Fibroblast of pulmonary artery (primary cell): ENCODE measurements at regions not wholly inside any gene's neighbourhood (a gene's known extent, or its start where the extent isn't known, plus 50 kb on each side); places are given as distances from the start of the nearest gene placed in this dataset.
"Not testable (repeated sequence)": the region's sequence is repeated elsewhere in the genome, so short reads cannot be mapped to it uniquely, and the experiment has no call there.

ENCODE experiments used
- DNase-seq: peaks from one replicate; pipeline ENCODE4 v3.0.0-alpha.2; 2010; ENCODE audit warnings: low read depth
- H3K4me3 ChIP-seq: replicated peaks from 2 replicates; pipeline ENCODE4 v1.5.1; 2011; ENCODE audit warnings: low read depth, mild to moderate bottlenecking, control low read depth, low read length, moderate library complexity
- TF ChIP-seq, protein P1 (sequence below): IDR thresholded peaks from 2 replicates; pipeline ENCODE4 v1.5.1; 2011; ENCODE audit warnings: mild to moderate bottlenecking, control low read depth, low read length, inconsistent platforms; ENCODE audit errors: missing control alignments

DNA sequence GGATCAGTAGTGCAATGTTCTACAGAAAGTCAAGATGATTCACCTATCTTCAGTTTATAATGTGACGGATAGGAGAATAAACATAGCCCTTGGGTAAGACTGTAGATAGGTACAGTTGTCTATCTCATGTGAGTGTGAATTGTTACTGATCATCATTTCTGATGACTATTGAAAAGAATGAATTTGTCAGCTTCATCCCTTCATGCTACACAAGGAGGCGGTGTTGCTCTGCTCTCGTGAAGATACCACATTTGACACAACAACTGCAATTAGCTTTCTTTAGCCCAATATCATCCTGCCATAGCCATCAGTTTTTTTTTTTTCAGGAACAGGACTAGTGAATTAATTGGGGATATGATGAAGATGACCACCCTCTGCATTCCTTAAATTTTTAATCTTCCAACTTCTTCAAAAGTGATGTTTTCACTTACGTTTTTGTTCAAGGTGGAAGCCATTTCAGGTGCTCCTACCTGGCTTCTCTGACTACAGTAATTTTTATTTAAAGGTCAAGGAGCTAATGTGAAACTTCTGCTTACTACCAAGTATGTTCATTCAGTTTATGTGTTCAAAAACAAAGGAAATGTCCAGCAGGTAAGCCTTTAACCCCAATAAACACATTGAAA lies 152.9 kb upstream of the MOCS2 start:
- peak; percentile 81 for DNase-seq
- TF ChIP-seq, protein P1, sequence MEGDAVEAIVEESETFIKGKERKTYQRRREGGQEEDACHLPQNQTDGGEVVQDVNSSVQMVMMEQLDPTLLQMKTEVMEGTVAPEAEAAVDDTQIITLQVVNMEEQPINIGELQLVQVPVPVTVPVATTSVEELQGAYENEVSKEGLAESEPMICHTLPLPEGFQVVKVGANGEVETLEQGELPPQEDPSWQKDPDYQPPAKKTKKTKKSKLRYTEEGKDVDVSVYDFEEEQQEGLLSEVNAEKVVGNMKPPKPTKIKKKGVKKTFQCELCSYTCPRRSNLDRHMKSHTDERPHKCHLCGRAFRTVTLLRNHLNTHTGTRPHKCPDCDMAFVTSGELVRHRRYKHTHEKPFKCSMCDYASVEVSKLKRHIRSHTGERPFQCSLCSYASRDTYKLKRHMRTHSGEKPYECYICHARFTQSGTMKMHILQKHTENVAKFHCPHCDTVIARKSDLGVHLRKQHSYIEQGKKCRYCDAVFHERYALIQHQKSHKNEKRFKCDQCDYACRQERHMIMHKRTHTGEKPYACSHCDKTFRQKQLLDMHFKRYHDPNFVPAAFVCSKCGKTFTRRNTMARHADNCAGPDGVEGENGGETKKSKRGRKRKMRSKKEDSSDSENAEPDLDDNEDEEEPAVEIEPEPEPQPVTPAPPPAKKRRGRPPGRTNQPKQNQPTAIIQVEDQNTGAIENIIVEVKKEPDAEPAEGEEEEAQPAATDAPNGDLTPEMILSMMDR, result peak; percentile 80
- no peak overlapping the region for H3K4me3 ChIP-seq

DNA sequence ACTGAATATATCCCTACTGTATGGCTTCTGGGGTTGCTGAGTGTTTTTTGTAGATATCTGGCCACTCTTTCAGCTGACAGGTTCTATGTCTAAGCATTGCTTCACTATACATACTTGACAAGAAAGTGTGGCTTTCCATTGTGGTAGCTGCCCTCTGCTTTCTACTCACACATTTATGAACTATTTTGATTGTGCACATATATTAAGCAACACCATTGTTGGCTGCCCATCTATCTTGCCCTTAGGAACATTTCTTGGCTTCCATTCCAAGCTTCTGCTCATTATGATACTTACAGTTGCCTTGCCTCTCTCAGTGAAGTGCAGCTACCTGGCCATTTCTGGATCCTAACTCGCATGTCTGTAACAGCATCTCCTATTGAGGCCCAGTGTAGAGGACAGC lies 153.6 kb upstream of the MOCS2 start:
- TF ChIP-seq, protein P1, result no peak
- H3K4me3 ChIP-seq, result no peak overlapping the region
- DNase-seq, result peak; percentile 54

DNA sequence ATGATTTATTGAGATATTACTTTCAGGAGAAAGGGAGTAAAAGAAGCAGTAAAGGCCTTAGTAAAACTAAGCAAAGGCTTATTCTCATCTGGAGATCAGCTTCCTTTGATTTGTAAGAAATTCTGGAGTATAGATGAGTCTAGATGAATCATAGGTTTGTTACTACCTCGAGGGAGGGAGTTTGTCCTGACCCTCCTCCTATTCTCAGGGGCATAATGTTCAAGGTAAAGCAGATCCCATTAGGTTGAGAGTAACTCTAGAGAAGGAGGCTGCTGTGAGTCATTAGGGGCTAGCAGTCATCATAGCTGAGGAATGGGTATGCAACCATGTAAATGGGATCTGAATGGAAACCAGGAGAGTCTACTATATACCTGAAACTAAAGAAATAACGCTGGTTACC lies 155.5 kb upstream of the MOCS2 start:
- TF ChIP-seq, protein P1, result no peak
- DNase-seq, result no peak
- H3K4me3 ChIP-seq, result no peak overlapping the region

DNA sequence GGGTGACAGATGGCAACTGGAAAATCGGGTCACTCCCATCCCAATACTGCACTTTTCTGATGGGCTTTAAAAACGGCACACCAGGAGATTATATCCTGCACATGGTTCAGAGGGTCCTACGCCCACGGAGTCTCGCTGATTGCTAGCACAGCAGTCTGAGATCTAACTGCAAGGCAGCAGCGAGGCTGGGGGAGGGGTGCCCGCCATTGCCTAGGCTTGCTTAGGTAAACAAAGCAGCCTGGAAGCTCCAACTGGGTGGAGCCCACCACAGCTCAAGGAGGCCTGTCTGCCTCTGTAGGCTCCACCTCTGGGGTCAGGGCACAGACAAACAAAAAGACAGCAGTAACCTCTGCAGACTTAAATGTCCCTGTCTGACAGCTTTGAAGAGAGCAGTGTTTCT lies 158.7 kb upstream of the MOCS2 start:
- not testable (repeated sequence) for H3K4me3 ChIP-seq, DNase-seq

DNA sequence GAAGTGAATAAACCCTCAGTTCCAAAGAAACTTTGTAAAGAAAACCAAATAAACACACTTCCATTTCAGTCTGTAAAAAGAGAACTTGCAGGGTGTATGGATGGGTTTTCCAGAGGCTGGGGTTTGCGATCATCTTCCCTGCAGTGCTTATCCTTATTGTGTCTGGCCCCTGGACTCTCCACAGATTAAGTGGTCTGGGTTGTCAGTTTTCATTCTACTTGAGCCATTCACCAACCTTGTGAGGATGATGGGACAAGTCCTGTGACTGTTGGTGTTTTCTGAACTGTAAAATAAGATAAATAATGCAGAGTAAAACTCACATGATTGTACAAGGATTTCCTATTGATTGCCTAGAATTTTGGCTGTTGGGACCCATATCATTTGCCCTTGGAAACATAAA lies 166.1 kb upstream of the MOCS2 start:
- H3K4me3 ChIP-seq, result no peak overlapping the region
- TF ChIP-seq, protein P1, result no peak
- DNase-seq, result no peak

DNA sequence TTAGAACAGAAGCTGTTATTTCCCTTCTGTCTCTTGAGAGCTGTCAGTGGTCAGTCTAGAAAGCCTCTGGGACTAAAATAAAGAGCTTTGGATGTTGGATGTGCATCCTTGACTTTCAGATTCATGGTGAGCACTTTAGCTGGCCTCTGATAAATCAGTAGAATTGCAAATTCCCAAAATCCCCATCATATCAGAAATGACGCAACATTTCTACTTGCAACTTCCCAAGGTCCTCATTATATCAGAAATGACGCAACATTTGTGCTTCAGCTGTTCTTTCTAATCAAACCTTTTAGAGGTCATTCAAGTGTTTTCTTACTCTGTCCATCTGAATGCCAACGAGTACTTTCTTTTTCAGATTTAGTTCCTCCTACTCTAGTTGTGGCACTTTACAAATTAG lies 167.3 kb upstream of the MOCS2 start:
- DNase-seq, result peak; percentile 85
- TF ChIP-seq, protein P1, result no peak
- no peak overlapping the region for H3K4me3 ChIP-seq

DNA sequence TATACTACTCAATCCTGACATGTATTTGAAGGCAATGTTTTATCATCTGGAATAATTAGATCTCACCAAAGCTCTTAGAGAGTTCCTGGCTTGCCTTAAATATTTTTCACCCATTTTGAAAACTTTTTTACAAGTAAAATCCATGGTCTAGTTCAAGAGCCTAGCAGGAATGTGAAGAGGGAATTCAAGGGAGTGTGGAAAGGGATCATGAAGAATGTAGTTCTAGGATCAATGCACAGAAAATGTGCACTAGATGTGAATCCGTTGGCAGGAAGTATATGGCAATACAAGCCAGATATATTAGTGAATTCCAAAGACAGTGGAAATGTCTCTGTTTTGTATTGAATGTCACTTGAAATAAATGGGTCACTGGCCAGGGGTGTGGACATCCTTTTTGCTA lies 167.9 kb upstream of the MOCS2 start:
- TF ChIP-seq, protein P1, result no peak
- no peak overlapping the region for H3K4me3 ChIP-seq
- no peak for DNase-seq
